GM18909 (cell line): ENCODE measurements at regions not wholly inside any gene's neighbourhood (a gene's known extent, or its start where the extent isn't known, plus 50 kb on each side); places are given as distances from the start of the nearest gene placed in this dataset.

Source experiments
- ATAC-seq: cut with Tn5 transposase; IDR thresholded peaks from one replicate; pipeline ENCODE4 v1.9.1; 2021; ENCODE audit warnings: mild to moderate bottlenecking; ENCODE audit not compliant: unreplicated experiment, poor library complexity

DNA sequence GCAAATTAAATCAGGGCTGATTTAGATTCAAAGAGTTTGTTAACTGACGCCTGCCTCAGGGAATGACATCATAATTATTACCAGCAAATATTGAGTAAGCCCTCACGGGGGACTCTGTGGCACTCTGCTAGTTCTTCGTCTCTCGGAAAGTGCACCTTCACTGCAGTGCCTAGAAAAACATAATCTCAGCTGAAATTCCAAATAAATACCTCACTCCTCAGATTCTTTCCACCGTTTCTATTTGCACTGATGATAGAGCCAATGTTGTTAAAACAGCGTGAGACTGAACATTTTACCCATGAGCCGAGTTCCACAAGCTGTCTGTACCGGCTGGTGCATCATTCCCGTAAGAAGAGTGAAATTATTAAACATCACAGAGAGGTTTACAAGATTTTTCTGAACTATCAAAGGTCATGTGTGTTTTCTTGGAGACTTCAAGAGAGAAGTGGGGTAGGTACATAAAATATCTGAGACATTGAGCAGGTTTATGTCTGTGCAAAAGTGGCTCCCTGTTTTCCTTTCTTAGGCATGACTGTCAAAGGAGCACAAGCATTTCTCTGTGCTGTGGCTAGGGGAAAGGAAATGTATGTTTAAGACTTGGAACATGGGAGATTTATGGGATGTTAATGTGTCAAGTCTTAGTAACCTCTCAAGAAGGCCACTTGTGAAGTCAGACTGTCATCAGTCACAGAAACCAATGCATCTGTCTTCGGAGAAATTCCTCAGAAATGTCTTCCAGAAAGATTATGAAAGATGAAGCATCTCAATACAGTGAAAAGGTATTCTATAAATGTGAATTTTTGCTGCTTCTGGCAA lies 119.6 kb downstream of the CBLL2 start:
- ATAC-seq, result no peak

DNA sequence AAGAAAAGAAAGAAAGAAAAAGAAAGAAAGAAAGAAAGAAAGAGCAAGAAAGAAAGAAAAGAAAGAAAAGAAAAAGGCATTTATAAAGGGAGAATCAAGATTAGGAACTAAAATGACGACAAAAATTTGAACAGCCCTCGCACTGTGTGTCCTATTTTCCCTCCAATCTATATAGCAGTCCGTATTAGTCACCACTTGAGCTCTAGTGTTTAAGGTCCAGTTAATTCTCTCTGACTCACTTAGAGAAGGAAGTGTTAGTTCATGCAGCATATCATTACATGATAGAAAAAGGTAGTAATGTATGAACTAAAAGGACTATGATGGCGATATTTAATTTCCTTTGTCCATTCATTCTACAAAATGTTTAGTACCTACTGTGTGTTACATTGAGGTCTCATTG lies 122.7 kb downstream of the CBLL2 start:
- ATAC-seq, result no peak

DNA sequence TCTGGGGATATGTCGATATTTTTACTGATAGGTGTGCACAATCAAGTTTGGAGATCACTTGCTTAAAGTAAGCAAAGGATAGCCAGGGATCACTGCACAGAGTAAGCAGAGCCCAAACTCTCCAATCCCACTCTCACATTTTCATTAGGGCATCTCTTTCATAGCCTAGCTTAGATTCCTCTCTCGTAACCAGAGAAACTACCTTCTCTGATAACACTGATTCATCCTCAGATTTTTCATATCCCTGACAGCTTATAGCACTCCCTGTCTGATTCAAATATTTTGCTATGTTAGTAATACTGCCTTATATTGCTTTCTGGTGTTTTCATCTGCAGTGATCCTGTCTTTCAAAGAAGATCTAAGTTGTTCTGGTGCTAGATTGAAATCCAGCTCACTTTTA lies 123.7 kb downstream of the CBLL2 start:
- ATAC-seq, result no peak

DNA sequence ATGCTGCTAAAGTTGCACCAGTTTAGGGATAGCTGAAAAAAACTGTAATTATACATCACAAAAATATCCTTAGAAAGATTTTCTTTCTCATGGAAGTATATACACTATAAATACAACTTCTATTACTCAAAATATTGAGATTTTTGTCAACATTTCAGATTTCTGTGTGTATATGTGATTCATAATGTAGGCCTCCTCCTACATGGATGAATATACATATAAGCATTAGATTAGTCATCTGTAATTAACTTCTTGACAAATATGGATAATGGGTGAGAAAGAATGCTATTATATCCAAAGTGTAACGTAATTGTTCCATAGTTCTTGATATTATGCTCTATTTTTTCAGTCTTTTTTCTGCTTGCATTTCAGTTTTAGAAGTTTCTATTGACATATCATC lies 124.9 kb downstream of the CBLL2 start:
- ATAC-seq, result no peak

DNA sequence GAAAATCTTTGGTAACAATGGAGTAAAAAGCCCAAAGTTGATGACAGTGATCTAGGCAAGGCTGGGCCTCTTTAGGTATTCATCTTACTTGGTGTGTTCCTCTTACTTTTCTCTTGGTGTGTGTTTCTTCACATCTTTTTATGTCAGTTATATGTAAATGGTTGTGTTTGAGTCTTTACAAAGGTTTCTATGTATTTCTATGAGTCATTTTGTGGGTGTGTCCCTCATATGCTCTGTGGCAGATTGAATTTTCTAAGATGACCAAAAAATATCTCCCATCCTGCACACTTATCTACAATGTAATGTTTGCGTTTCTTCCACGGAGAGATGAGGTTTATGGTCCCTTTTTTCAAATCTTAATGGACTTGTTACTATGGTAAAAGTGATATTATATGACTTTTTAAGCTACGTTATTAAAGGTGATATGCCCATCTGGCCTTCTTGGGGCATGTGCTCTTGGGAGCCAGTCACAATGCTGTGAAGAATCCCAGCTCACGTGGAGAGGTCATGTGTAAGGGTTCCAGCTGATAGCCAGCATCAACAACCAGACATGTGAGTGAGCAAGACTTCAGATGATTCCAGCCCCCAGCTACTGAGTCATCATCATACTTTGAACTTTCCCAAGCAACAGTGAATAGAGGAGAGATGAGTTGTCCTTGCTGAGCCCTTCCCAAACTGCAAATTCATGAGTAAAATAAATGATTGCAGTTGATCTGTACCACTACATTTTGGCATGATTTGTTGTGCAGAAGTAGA lies 126.9 kb downstream of the CBLL2 start:
- ATAC-seq, result no peak

DNA sequence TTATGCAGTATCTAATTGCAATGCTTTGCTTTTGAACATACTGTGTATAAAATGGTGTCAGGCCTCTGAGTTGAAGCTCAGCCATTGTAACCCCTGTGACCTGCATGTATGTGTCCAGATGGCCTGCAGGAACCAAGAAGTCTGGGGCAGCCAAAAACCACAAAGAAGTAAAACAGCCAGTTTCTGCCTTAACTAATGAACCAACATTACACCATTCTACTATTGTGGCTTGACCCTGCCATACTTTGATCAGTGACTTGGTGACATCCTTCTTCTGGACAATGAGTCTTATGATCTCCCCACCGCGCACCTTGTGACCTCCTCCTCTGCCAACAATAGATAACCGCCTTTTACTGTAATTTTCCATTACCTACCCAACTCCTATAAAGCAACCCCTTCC lies 131.6 kb downstream of the CBLL2 start:
- ATAC-seq, result no peak

DNA sequence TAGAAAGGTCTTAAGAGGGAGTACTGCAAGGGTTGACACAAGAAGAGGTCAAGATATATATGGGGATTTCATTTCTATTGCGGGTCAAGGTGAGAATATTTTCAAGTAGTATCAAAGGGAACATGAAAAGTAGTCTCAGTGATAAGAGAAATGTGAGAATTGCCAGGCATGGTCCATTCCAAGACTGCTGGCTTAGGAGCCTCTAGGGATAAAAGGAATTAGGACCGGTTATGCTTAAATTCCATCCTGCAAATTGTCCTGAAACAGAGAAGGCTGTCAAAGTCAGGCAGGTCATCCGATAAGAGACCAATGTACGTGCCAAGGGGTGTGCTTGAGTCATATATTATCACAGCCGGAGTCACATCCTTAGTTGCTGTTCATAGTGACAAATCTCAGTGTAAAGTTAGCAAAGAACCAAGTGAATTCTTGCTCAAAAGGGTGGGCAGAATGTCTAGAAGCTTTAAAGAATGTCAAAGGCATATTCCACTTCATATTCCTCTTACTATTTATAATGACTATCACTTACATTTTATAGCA lies 133.6 kb downstream of the CBLL2 start:
- no peak for ATAC-seq

DNA sequence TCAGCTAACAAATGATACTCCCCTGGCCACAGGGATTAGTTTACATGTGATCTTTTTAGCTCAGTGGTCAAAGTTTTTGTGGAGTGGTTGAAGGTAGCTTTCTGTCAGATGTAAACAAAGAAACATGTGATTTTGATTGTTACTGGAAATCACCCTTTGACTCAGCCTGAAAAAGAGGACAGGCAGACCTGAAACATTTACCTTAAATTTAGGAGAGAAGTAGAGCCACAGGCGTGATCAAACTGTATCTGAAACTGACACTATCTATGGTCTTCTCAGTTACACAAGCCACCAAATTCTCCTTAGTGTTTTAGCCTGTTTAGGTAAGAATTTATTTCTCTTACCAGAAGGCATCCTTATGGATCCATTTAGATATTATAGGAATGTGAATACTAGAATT lies 136.7 kb downstream of the CBLL2 start:
- ATAC-seq, result no peak

DNA sequence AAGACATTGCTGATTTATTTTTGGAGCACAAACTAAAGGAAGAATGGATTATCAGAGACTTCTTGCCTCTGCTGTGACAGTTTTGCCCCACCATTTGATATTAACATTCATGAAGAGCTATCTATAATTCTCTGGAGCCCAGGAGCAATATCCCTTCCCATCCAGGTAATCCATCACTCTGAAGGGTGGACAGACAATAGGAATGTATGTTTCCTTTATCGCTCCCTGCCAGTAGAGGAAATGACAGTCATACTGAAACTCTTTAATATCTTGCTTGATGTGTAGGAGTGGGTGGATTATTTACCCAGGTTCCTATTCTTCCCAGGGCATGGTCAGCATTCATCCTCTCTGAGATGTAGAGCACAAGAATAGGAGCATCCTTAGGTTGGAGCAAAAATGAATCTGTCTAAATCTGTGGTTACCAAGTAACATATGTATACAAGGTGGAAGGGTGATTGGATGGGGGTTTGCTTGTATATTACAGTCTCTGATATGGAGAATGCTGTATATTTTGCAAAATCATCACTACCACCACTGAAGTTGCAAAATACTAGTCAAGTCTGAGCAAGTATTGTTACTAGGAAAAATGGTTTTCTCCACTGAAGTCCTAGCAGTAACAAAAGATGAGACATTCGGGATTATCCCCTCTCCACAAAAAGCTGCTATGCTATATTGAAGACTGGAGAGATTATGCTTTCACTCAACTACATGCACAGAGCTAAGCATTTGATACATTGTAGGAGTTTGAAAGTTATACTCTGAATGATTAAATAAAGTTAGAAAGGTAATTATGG lies 151.6 kb downstream of the CBLL2 start:
- ATAC-seq, result no peak

DNA sequence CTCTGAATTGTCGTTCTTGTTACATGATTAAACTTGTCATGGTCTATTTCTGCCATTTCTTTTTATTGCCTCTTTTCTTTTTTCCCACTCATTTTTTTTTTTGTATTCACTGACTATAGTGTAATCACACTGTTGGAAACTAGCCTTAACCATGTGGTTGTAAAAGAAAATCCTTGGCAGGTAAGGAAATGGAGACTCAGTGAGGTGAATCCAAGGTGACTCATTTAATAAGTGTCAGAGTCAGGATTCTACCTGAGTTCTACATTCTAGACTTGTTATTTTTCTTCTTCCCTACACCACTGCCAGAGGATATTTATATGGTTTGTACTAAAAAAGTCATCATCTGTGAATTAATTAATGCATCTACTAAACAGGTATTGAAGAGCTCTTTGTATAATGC lies 152.2 kb downstream of the CBLL2 start:
- no peak for ATAC-seq

DNA sequence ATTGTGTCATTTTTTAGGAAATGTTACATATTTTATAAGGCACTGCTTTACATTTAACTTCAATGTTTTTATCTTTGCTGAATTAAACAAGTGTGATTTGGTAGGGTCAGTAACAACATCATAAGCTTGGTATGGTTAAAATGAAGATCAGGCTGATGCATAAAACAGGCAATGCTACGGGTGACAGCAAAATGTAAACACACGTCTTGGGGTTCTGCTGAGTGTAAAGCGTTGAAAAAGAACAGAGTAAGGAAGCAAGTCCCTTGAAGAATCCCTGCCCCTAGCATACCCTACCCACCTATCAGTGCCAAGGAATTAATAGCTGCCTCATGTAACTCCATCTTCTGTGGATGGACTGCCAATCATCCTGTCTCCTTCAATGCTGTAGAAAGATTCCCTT lies 157.0 kb downstream of the CBLL2 start:
- ATAC-seq, result no peak

DNA sequence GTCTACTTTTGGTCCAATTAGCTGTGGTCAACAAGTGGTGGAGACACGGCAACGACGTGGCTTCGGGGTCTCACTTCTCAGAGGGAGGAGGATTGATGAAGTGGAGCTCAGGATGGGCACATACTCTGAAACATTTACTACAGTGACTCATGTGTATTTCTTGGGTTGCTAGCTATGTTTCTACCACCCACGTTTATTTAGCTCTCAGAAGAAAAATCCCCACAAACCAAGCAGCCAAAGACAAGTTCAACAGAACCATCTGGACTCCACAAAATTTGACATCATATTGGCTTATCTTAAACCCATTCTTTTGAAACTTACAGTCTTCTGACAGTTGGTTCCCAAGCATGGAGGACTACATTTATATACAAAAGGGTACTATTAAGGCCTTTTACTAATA lies 158.0 kb downstream of the CBLL2 start:
- no peak for ATAC-seq

DNA sequence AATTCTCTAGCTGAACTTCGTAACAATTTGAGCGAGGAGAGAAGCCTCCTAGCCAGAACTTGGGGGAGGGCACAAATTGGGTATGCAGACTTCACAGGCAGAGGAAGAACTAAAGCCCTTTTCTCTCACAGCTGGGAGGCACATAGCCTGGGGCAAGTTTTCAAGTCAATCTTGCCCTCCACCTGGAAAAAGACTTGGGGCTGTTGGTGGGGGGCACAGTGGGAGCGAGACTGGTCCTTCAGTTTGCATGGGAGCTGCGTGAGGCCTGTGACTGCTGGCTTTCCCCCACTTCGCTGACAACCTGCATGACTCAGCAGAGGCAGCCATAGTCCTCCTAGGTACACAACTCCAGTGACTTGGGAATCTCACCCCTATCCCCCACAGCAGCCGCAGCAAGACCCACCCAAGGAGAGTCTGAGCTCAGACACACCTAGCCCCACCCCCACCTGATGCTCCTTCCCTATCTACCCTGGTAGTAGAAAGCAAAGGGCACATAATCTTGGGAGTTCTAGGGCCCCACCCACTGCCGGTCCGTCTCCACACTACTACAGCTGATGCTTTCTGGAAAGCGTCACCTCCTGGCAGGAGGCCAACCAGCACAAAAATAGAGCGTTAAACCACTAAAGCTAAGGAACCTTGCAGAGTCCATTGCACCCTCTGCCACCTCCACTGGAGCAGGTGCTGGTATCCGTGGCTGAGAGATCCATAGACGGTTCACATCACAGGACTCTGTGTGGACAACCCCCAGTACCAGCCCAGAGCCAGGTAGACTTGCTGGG lies 160.8 kb downstream of the CBLL2 start:
- ATAC-seq, result no peak

DNA sequence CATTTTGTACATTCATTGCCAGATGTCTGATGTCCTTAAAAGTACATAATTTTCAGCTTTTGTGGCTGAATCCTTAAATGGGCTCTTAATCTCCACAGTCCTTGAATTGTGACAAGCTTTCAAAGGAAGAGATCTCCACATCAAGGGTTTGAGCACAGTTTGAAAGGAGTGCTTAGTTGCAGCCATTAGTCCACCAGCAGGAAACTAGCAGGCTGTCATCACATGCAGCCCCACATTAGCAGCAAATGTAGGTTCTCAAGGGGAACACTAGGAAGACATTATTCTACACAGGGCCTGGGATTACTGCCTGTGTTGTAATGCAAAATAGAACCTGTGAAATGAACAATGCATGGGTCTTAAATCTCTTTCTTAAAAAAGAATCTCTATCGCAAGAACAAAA lies 173.2 kb downstream of the CBLL2 start:
- no peak for ATAC-seq

DNA sequence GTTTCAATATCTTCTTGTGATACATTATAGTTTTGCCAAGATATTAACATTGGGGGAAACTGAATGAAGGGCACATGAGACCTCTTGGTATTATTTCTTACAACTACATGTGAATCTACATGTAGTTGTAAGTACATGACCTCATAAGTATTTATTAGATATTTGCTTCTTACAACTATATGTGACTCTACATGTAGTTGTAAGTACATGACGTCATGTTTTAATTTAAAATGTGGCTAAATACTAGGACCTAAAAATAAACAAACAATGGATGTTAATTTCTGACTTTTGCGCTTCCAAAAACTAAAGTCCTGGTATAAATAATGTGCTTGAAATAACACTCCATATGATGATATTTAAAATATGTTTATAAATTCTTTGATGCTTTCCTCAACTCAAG lies 190.2 kb downstream of the CBLL2 start:
- ATAC-seq, result no peak

DNA sequence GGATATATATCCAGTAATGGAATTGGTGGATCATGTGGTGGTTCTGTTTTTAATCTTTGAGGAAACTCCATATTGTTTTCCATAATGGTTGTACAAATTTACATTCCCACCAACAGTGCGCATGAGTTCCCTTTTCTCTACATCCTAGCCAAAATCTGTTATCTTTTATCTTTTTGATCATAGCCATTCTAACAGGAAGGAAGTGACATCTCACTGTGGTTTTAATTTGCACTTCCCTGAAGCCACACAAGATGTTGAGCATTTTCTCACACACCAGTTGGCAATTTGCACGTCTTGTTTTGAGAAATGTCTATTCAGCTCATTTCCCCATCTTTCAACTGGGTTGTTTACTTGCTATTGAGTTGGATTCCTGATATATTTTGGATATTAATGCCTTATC lies 194.9 kb downstream of the CBLL2 start:
- ATAC-seq, result no peak

DNA sequence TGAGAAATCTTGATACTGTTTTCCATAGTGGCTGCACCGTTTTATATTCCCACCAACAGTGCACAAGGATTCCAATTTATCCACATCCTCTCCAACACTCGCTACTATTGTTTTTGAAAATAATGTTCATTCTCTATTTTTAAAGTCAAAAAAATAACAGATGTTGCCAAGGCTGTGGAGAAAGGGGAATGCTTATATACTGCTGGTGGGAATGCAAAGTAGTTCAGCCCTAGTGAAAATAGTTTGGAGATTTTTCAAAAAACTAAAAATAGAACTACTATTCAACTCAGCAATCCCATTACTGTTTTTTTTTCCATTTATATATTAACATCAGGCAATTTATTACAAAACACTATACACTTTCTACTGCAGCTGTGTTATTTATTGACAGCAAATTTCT lies 208.7 kb downstream of the CBLL2 start:
- no peak for ATAC-seq

DNA sequence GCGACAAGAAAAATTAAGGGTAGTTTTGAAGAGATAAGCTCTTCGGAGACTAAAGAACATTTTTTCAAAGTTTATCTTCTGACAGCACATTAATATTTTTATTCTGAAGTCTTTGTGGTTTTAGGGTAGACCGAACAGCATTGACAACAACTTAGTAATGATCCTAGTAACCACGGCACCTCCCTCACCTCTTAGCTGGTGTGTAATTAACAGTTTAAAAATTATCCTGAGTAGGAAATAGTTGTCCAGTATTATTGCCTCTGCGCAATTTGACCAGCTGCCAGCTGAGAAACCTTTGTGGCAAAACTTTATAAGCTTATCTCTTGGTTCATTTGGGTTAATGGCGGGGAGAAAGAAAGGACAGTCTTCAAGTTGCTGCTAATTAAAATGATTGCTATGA lies 213.6 kb downstream of the CBLL2 start:
- ATAC-seq, result no peak

DNA sequence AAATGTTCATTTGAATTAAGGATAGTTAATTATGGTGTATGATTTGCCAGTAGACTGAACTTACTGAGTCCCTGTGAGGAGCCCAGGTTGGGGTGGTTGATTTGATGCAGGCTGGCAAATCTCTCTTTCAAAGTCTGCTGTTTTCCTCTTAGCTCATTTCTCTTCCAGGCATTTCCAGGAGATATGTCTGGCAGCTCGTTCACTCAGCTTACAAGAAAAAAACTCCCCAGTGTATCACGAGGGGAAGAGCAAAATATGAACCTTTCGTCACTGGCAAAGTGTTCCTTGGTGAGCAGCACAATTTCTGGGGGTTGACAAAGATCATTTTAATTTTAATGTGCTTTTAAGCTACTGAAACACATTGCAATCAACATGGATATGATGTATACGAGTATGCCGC lies 244.2 kb downstream of the CBLL2 start:
- no peak for ATAC-seq

DNA sequence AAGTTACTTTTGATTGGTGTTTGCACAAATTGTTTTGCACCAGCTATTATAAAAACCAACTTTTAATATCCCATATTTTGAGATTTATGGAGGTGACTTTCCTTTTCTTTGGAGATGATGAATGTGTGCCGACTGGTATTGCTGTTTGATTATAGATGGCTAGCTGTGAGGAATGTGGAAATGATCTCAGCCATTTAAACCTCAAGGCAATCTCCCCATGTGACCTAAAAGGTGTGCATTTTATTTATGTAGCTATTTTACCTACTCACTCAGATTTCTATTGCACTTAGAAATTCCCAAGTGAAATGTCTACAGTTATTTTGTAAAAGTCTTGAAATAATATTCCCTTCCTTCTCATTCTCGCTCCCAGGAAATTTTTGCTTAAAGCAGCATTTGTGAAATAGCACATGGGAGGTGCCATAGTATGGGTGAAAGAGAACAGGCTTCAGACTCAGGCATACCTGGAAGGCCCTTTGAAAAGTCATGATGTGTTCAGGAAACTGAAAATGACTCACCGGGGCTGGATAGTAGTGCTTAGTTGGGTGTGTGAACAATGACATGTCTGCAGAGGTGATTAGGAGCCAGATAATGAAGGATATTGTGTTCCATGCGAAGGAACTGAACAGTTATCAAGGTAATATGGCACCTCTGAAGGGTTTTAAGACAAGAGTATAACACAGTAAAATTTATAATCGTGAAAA lies 247.6 kb downstream of the CBLL2 start:
- ATAC-seq, result no peak
